ENCODE measurements at regions not wholly inside any gene's neighbourhood (a gene's known extent, or its start where the extent isn't known, plus 50 kb on each side); places are given as distances from the start of the nearest gene placed in this dataset.

DNA sequence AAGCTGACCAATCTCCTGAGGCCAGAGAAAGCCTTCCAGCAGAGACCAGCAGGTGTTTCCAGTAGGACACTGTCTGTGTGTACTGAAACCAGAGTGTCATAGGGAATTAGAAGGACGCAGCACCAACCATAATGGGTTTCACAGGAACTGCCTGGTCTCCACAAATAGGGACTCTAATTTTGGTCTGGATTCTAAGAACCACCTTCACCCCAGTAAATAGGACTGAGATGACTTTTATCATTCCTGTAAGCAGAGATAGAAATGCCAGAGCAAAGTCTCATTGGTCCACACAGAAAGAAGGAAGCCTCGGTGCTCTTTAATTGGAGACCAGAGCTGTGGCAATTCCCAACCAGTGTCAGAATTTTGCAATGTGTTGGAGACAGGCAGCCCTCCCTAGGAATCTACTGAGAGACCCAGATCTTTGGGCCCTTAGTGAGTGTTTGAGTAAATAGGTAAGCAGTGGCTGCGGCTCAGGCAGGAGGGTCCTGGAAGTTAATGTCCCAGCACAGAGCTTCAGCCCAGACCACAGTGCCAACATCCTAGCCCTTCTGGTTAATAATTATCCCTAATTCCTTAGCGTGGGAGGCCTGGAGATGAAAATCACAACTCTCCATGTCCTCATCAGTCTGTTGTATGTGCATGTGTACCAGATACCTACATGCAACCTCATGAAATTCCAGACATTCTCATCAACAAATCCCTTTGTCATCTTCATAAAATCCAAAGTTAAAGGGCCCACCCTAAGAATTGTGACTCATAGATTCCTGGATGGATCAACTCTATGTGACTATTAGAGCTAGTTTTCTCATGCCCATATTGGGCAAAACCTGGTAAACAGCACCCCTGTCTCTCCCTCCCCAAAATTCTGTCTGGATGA lies 81.2 kb downstream of the UNC5CL start (continued):
- TF ChIP-seq, protein P1, sequence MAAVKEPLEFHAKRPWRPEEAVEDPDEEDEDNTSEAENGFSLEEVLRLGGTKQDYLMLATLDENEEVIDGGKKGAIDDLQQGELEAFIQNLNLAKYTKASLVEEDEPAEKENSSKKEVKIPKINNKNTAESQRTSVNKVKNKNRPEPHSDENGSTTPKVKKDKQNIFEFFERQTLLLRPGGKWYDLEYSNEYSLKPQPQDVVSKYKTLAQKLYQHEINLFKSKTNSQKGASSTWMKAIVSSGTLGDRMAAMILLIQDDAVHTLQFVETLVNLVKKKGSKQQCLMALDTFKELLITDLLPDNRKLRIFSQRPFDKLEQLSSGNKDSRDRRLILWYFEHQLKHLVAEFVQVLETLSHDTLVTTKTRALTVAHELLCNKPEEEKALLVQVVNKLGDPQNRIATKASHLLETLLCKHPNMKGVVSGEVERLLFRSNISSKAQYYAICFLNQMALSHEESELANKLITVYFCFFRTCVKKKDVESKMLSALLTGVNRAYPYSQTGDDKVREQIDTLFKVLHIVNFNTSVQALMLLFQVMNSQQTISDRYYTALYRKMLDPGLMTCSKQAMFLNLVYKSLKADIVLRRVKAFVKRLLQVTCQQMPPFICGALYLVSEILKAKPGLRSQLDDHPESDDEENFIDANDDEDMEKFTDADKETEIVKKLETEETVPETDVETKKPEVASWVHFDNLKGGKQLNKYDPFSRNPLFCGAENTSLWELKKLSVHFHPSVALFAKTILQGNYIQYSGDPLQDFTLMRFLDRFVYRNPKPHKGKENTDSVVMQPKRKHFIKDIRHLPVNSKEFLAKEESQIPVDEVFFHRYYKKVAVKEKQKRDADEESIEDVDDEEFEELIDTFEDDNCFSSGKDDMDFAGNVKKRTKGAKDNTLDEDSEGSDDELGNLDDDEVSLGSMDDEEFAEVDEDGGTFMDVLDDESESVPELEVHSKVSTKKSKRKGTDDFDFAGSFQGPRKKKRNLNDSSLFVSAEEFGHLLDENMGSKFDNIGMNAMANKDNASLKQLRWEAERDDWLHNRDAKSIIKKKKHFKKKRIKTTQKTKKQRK (IDR thresholded peaks at IDR 0.05; ENCODE audit: low read length): no peak
- TF ChIP-seq HMG20B (CRISPR knock-in tag; conservative IDR thresholded peaks at IDR 0.05) (0 out of 2 replicates have a peak, but pooled peaks have one; percentile 26), ZNF496 (CRISPR knock-in tag; IDR thresholded peaks at IDR 0.05; ENCODE audit: insufficient replicate concordance) (no peak), TCF7 (IDR thresholded peaks at IDR 0.05; ENCODE audit: low read depth) (no peak), ZNF143 (CRISPR knock-in tag; IDR thresholded peaks at IDR 0.05) (0 out of 2 replicates have a peak, but pooled peaks have one; percentile 20), RORA (CRISPR knock-in tag; IDR thresholded peaks at IDR 0.05) (no peak), SMARCC2 (IDR thresholded peaks at IDR 0.05) (no peak), ZNF563 (CRISPR knock-in tag; IDR thresholded peaks at IDR 0.05) (no peak), CENPX (CRISPR knock-in tag; IDR thresholded peaks at IDR 0.05) (no peak), GZF1 (CRISPR knock-in tag; IDR thresholded peaks at IDR 0.05) (no peak), ZNF205 (CRISPR knock-in tag; IDR thresholded peaks at IDR 0.05) (no peak), STAG1 (CRISPR knock-in tag; IDR thresholded peaks at IDR 0.05) (0 out of 2 replicates have a peak, but pooled peaks have one; percentile 5), FOXP1 (IDR thresholded peaks at IDR 0.05) (no peak), FOXP1 (CRISPR knock-in tag; IDR thresholded peaks at IDR 0.05) (0 out of 2 replicates have a peak, but pooled peaks have one; percentile 15), ZFX (CRISPR knock-in tag; IDR thresholded peaks at IDR 0.05; ENCODE audit: low read depth) (no peak), RNF2 (conservative IDR thresholded peaks at IDR 0.05; ENCODE audit: low read depth) (no peak), TGIF2 (CRISPR knock-in tag; IDR thresholded peaks at IDR 0.05) (no peak)
- TF ChIP-seq, protein P2, sequence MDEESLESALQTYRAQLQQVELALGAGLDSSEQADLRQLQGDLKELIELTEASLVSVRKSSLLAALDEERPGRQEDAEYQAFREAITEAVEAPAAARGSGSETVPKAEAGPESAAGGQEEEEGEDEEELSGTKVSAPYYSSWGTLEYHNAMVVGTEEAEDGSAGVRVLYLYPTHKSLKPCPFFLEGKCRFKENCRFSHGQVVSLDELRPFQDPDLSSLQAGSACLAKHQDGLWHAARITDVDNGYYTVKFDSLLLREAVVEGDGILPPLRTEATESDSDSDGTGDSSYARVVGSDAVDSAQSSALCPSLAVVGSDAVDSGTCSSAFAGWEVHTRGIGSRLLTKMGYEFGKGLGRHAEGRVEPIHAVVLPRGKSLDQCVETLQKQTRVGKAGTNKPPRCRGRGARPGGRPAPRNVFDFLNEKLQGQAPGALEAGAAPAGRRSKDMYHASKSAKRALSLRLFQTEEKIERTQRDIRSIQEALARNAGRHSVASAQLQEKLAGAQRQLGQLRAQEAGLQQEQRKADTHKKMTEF (CRISPR knock-in tag; IDR thresholded peaks at IDR 0.05): no peak
- TF ChIP-seq, protein P3, sequence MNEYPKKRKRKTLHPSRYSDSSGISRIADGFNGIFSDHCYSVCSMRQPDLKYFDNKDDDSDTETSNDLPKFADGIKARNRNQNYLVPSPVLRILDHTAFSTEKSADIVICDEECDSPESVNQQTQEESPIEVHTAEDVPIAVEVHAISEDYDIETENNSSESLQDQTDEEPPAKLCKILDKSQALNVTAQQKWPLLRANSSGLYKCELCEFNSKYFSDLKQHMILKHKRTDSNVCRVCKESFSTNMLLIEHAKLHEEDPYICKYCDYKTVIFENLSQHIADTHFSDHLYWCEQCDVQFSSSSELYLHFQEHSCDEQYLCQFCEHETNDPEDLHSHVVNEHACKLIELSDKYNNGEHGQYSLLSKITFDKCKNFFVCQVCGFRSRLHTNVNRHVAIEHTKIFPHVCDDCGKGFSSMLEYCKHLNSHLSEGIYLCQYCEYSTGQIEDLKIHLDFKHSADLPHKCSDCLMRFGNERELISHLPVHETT (CRISPR knock-in tag; conservative IDR thresholded peaks at IDR 0.05): no peak
- TF ChIP-seq, protein P4, sequence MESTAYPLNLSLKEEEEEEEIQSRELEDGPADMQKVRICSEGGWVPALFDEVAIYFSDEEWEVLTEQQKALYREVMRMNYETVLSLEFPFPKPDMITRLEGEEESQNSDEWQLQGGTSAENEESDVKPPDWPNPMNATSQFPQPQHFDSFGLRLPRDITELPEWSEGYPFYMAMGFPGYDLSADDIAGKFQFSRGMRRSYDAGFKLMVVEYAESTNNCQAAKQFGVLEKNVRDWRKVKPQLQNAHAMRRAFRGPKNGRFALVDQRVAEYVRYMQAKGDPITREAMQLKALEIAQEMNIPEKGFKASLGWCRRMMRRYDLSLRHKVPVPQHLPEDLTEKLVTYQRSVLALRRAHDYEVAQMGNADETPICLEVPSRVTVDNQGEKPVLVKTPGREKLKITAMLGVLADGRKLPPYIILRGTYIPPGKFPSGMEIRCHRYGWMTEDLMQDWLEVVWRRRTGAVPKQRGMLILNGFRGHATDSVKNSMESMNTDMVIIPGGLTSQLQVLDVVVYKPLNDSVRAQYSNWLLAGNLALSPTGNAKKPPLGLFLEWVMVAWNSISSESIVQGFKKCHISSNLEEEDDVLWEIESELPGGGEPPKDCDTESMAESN (CRISPR knock-in tag; conservative IDR thresholded peaks at IDR 0.05): no peak
- TF ChIP-seq, protein P5, sequence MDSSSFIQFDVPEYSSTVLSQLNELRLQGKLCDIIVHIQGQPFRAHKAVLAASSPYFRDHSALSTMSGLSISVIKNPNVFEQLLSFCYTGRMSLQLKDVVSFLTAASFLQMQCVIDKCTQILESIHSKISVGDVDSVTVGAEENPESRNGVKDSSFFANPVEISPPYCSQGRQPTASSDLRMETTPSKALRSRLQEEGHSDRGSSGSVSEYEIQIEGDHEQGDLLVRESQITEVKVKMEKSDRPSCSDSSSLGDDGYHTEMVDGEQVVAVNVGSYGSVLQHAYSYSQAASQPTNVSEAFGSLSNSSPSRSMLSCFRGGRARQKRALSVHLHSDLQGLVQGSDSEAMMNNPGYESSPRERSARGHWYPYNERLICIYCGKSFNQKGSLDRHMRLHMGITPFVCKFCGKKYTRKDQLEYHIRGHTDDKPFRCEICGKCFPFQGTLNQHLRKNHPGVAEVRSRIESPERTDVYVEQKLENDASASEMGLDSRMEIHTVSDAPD (CRISPR knock-in tag; IDR thresholded peaks at IDR 0.05): no peak
